ENCODE measurements at regions not wholly inside any gene's neighbourhood (a gene's known extent, or its start where the extent isn't known, plus 50 kb on each side); places are given as distances from the start of the nearest gene placed in this dataset.
"Not testable (repeated sequence)": the region's sequence is repeated elsewhere in the genome, so short reads cannot be mapped to it uniquely, and the experiment has no call there.

- H3K27me3 ChIP-seq (ENCODE audit: insufficient read depth, low read length), result no peaks in the 10 kb centered on the region
- H3K27ac ChIP-seq (ENCODE audit: low read depth, low read length), result no peak overlapping the region
- H2AFZ ChIP-seq (ENCODE audit: low read length, unreplicated experiment), result no peak overlapping the region
- H3K36me3 ChIP-seq (ENCODE audit: insufficient read depth, low read length), result no peaks in the 10 kb centered on the region
- H3K4me3 ChIP-seq (ENCODE audit: low read depth, low read length), result no peak overlapping the region
- H3K79me2 ChIP-seq (ENCODE audit: control insufficient read depth, insufficient read depth, low read length, unreplicated experiment), result no peaks in the 10 kb centered on the region
- no peaks in the 10 kb centered on the region for H3K4me1 ChIP-seq (ENCODE audit: control insufficient read depth, insufficient read depth, low read length, unreplicated experiment)
These were observed 347.7 kb upstream of the ARPP21 start for GRCh38 chr3:35291471-35292236.

DNA sequence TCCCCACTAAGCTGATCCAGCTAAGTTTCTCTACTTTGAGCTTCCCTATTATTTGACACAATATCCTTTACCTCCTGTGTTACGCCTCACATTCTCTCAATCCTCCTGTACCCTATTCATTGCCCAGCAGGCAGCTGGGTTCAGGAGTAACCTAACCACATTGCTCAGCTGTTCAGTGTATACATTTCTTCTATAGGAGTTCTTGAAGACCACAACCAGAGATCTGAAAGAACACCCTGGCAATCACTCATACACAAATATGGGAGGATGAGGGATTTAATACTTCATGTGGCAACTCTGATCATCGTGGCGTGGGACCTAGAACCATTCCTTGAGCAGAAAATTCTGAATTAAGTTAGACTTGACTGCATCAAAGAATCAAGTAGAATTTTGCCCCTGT, 346.8 kb upstream of the ARPP21 start:
- Histone ChIP-seq H2AFZ (ENCODE audit: low read length, unreplicated experiment) (no peak overlapping the region), H3K27ac (ENCODE audit: low read depth, low read length) (no peak overlapping the region), H3K4me3 (ENCODE audit: low read depth, low read length) (no peak overlapping the region)

GRCh38 chr3:35295906-35296305, 343.4 kb upstream of the ARPP21 start:
- Histone ChIP-seq H3K4me1 (ENCODE audit: control insufficient read depth, insufficient read depth, low read length, unreplicated experiment) (no peaks in the 10 kb centered on the region), H3K79me2 (ENCODE audit: control insufficient read depth, insufficient read depth, low read length, unreplicated experiment) (no peaks in the 10 kb centered on the region), H3K27me3 (ENCODE audit: insufficient read depth, low read length) (no peaks in the 10 kb centered on the region), H2AFZ (ENCODE audit: low read length, unreplicated experiment) (no peak overlapping the region), H3K4me3 (ENCODE audit: low read depth, low read length) (no peak overlapping the region), H3K36me3 (ENCODE audit: insufficient read depth, low read length) (no peaks in the 10 kb centered on the region), H3K27ac (ENCODE audit: low read depth, low read length) (no peak overlapping the region)

More for the DNA sequence above, 346.8 kb upstream of the ARPP21 start:
- no peaks in the 10 kb centered on the region for H3K36me3 ChIP-seq (ENCODE audit: insufficient read depth, low read length)
- no peaks in the 10 kb centered on the region for H3K4me1 ChIP-seq (ENCODE audit: control insufficient read depth, insufficient read depth, low read length, unreplicated experiment)
- H3K79me2 ChIP-seq (ENCODE audit: control insufficient read depth, insufficient read depth, low read length, unreplicated experiment), result no peaks in the 10 kb centered on the region
- H3K27me3 ChIP-seq (ENCODE audit: insufficient read depth, low read length), result no peaks in the 10 kb centered on the region

- Histone ChIP-seq H3K27me3 (ENCODE audit: insufficient read depth, low read length) (no peaks in the 10 kb centered on the region), H3K4me3 (ENCODE audit: low read depth, low read length) (no peak overlapping the region), H3K79me2 (ENCODE audit: control insufficient read depth, insufficient read depth, low read length, unreplicated experiment) (no peaks in the 10 kb centered on the region), H3K4me1 (ENCODE audit: control insufficient read depth, insufficient read depth, low read length, unreplicated experiment) (no peaks in the 10 kb centered on the region), H3K27ac (ENCODE audit: low read depth, low read length) (no peak overlapping the region), H2AFZ (ENCODE audit: low read length, unreplicated experiment) (no peak overlapping the region), H3K36me3 (ENCODE audit: insufficient read depth, low read length) (no peaks in the 10 kb centered on the region)
These were observed 342.8 kb upstream of the ARPP21 start for GRCh38 chr3:35296533-35296932.

DNA sequence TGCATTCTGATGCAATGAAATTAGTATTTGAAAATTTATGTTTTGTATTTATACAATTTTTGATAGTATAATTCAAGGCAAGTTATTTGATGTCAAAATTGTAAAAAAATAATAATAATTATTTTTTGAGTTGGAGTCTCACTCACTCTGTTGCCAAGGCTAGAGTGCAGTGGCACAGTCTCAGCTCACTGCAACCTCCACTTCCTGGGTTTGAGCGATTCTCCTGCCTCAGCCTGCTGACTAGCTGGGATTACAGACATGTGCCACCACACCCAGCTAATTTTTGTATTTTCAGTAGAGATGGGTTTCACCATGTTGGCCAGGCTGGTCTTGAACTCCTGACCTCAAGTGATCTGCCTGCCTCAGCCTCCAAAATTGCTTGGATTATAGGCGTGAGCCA, 342.4 kb upstream of the ARPP21 start:
- H3K4me1 ChIP-seq (ENCODE audit: control insufficient read depth, insufficient read depth, low read length, unreplicated experiment); H3K36me3 ChIP-seq (ENCODE audit: insufficient read depth, low read length); H2AFZ ChIP-seq (ENCODE audit: low read length, unreplicated experiment); H3K27ac ChIP-seq (ENCODE audit: low read depth, low read length); H3K4me3 ChIP-seq (ENCODE audit: low read depth, low read length); H3K27me3 ChIP-seq (ENCODE audit: insufficient read depth, low read length); H3K79me2 ChIP-seq (ENCODE audit: control insufficient read depth, insufficient read depth, low read length, unreplicated experiment): not testable (repeated sequence)

- H3K36me3 ChIP-seq (ENCODE audit: insufficient read depth, low read length), result no peaks in the 10 kb centered on the region
- H3K27me3 ChIP-seq (ENCODE audit: insufficient read depth, low read length), result no peaks in the 10 kb centered on the region
- no peak overlapping the region for H3K4me3 ChIP-seq (ENCODE audit: low read depth, low read length)
- H3K79me2 ChIP-seq (ENCODE audit: control insufficient read depth, insufficient read depth, low read length, unreplicated experiment), result no peaks in the 10 kb centered on the region
- H2AFZ ChIP-seq (ENCODE audit: low read length, unreplicated experiment), result no peak overlapping the region
- H3K27ac ChIP-seq (ENCODE audit: low read depth, low read length), result no peak overlapping the region
- no peaks in the 10 kb centered on the region for H3K4me1 ChIP-seq (ENCODE audit: control insufficient read depth, insufficient read depth, low read length, unreplicated experiment)
These were observed 333.9 kb upstream of the ARPP21 start for GRCh38 chr3:35305406-35305805.

DNA sequence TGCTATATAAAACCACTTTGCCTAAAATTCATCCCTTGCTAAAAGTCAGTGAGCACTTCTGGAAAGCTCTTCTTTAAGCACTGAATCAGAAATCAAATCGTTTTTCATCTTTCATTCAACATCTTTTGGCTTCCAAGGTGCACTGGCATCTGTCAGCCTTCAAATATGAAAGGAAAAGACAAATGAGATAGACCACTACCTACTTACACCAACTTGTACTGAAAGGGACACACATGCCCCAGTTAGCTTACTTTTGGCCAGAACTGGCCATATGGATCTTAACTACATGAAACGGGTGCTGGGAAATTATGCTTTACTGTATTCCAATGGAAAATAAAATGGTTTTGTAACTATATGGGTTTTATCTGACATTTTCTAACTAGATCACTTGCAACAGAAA, 332.0 kb upstream of the ARPP21 start:
- Histone ChIP-seq H3K4me1 (ENCODE audit: control insufficient read depth, insufficient read depth, low read length, unreplicated experiment) (no peaks in the 10 kb centered on the region), H3K36me3 (ENCODE audit: insufficient read depth, low read length) (no peaks in the 10 kb centered on the region), H3K79me2 (ENCODE audit: control insufficient read depth, insufficient read depth, low read length, unreplicated experiment) (no peaks in the 10 kb centered on the region), H3K27me3 (ENCODE audit: insufficient read depth, low read length) (no peaks in the 10 kb centered on the region), H2AFZ (ENCODE audit: low read length, unreplicated experiment) (no peak overlapping the region), H3K4me3 (ENCODE audit: low read depth, low read length) (no peak overlapping the region), H3K27ac (ENCODE audit: low read depth, low read length) (no peak overlapping the region)

DNA sequence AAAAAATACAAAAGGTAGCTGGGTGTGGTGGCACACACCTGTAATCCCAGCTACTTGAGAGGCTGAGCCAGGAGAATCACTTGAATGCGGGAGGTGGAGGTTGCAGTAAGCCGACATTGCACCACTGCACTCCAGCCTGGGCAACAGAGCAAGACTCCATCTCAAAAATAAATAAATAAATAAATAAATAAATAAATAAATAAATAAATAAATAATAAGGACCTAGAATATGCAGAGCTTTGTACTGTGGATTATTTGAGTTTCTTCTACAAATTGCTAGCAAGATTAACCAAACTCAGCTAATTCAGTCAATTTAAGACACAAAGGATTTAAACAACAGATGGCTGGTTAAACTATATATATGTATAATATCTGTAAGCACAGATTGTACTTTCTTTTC, 322.5 kb upstream of the ARPP21 start:
- not testable (repeated sequence) for H2AFZ ChIP-seq (ENCODE audit: low read length, unreplicated experiment); H3K79me2 ChIP-seq (ENCODE audit: control insufficient read depth, insufficient read depth, low read length, unreplicated experiment); H3K36me3 ChIP-seq (ENCODE audit: insufficient read depth, low read length); H3K27me3 ChIP-seq (ENCODE audit: insufficient read depth, low read length); H3K4me1 ChIP-seq (ENCODE audit: control insufficient read depth, insufficient read depth, low read length, unreplicated experiment); H3K27ac ChIP-seq (ENCODE audit: low read depth, low read length); H3K4me3 ChIP-seq (ENCODE audit: low read depth, low read length)

GRCh38 chr3:35320646-35321407, 318.5 kb upstream of the ARPP21 start:
- Histone ChIP-seq H3K27ac (ENCODE audit: low read depth, low read length) (no peak overlapping the region), H3K79me2 (ENCODE audit: control insufficient read depth, insufficient read depth, low read length, unreplicated experiment) (no peaks in the 10 kb centered on the region), H3K27me3 (ENCODE audit: insufficient read depth, low read length) (no peaks in the 10 kb centered on the region), H3K4me3 (ENCODE audit: low read depth, low read length) (no peak overlapping the region), H3K4me1 (ENCODE audit: control insufficient read depth, insufficient read depth, low read length, unreplicated experiment) (no peaks in the 10 kb centered on the region), H3K36me3 (ENCODE audit: insufficient read depth, low read length) (no peaks in the 10 kb centered on the region), H2AFZ (ENCODE audit: low read length, unreplicated experiment) (no peak overlapping the region)

DNA sequence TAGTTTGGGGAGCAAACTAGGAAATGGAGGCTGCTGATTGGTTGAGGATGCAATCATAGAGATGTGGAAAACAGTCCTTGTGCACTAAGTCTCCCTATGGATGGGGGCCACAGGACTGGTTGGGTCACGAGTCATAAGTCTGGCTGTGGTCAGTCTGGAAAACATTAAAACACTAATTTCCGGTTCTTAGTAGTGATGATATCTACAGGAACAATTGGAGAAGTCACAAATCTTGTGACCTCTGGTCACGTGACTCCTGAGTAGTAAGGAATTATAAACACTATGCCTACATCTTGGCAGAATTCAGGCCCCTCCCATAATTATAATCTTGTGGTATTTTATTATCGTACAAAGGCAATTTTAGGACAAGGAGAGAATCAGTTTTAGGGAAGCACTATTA, 317.3 kb upstream of the ARPP21 start:
- H3K4me1 ChIP-seq (ENCODE audit: control insufficient read depth, insufficient read depth, low read length, unreplicated experiment), result no peaks in the 10 kb centered on the region
- no peaks in the 10 kb centered on the region for H3K36me3 ChIP-seq (ENCODE audit: insufficient read depth, low read length)
- H3K4me3 ChIP-seq (ENCODE audit: low read depth, low read length), result no peak overlapping the region
- no peak overlapping the region for H3K27ac ChIP-seq (ENCODE audit: low read depth, low read length)
- H3K27me3 ChIP-seq (ENCODE audit: insufficient read depth, low read length), result no peaks in the 10 kb centered on the region
- no peaks in the 10 kb centered on the region for H3K79me2 ChIP-seq (ENCODE audit: control insufficient read depth, insufficient read depth, low read length, unreplicated experiment)
- H2AFZ ChIP-seq (ENCODE audit: low read length, unreplicated experiment), result no peak overlapping the region

DNA sequence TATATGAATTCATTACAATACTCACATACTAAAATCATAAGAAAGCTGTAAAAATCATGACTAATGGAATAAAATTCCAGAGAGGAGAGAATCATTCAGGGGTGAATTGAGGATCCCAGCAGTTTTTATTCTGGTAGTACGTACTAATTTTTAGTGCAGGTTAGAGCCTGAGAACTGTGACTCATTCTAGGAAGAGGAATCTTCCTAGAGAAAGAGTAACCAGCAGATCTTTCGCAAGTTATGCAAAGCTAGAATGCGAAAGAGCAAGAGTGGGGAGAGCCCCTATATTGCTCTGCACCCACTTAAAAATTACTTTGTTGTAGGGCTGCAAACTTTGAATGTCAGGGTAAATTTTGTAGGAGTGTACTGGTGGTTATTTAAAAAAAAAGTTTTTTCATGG, 303.6 kb upstream of the ARPP21 start:
- H2AFZ ChIP-seq (ENCODE audit: low read length, unreplicated experiment), result no peak overlapping the region
- no peak overlapping the region for H3K27ac ChIP-seq (ENCODE audit: low read depth, low read length)
- H3K4me3 ChIP-seq (ENCODE audit: low read depth, low read length), result no peak overlapping the region
- H3K4me1 ChIP-seq (ENCODE audit: control insufficient read depth, insufficient read depth, low read length, unreplicated experiment), result no peaks in the 10 kb centered on the region
- H3K36me3 ChIP-seq (ENCODE audit: insufficient read depth, low read length), result no peaks in the 10 kb centered on the region
- no peaks in the 10 kb centered on the region for H3K27me3 ChIP-seq (ENCODE audit: insufficient read depth, low read length)
- H3K79me2 ChIP-seq (ENCODE audit: control insufficient read depth, insufficient read depth, low read length, unreplicated experiment), result no peaks in the 10 kb centered on the region
